Activated naive CD8-positive, alpha-beta T cell treated with anti-CD3 and anti-CD28 coated beads, Interleukin-2, amount 50 U/mL, for 16 hours (primary cell): ENCODE measurements at regions not wholly inside any gene's neighbourhood (a gene's known extent, or its start where the extent isn't known, plus 50 kb on each side); places are given as distances from the start of the nearest gene placed in this dataset.
"Not testable (repeated sequence)": the region's sequence is repeated elsewhere in the genome, so short reads cannot be mapped to it uniquely, and the experiment has no call there.

Experiments
- DNase-seq: peaks from one replicate; pipeline ENCODE4 v3.0.0-alpha.2; 2020; ENCODE audit warnings: low read depth, low spot score

- DNase-seq = no peak
Observed at GRCh38 chr10:123270221-123270620, 116.0 kb downstream of the BUB3 start.

GRCh38 chr10:123270806-123271205 lies 116.6 kb downstream of the BUB3 start:
- no peak for DNase-seq

GRCh38 chr10:123272171-123272570 lies 118.0 kb downstream of the BUB3 start:
- no peak for DNase-seq

- DNase-seq = no peak
Observed at GRCh38 chr10:123274306-123275135, 120.3 kb downstream of the BUB3 start.

GRCh38 chr10:123275136-123275564 lies 120.9 kb downstream of the BUB3 start:
- no peak for DNase-seq

GRCh38 chr10:123278445-123278844 lies 124.2 kb downstream of the BUB3 start:
- DNase-seq = no peak

- not testable (repeated sequence) for DNase-seq
Observed at GRCh38 chr10:123283371-123283770, 129.2 kb downstream of the BUB3 start.

GRCh38 chr10:123284022-123284421 lies 129.8 kb downstream of the BUB3 start:
- no peak for DNase-seq

GRCh38 chr10:123287594-123288247 lies 133.5 kb downstream of the BUB3 start:
- no peak for DNase-seq

GRCh38 chr10:123289432-123289831 lies 135.2 kb downstream of the BUB3 start:
- no peak for DNase-seq

GRCh38 chr10:123294109-123294508 lies 139.9 kb downstream of the BUB3 start:
- DNase-seq = no peak

GRCh38 chr10:123294886-123295285 lies 140.7 kb downstream of the BUB3 start:
- no peak for DNase-seq

GRCh38 chr10:123295644-123296043 lies 141.4 kb downstream of the BUB3 start:
- no peak for DNase-seq

- no peak for DNase-seq
Observed at GRCh38 chr10:123297175-123297574, 143.0 kb downstream of the BUB3 start.

- DNase-seq = no peak
Observed at GRCh38 chr10:123298583-123298982, 144.4 kb downstream of the BUB3 start.

GRCh38 chr10:123299598-123299997 lies 145.4 kb downstream of the BUB3 start:
- no peak for DNase-seq

GRCh38 chr10:123301077-123301857 lies 147.1 kb downstream of the BUB3 start:
- DNase-seq = no peak

GRCh38 chr10:123303581-123304337 lies 149.6 kb downstream of the BUB3 start:
- DNase-seq = no peak

- DNase-seq = no peak
Observed at GRCh38 chr10:123305671-123306070, 151.5 kb downstream of the BUB3 start.

GRCh38 chr10:123306290-123306689 lies 152.1 kb downstream of the BUB3 start:
- DNase-seq = no peak

- DNase-seq = no peak
Observed at GRCh38 chr10:123309731-123310130, 155.5 kb downstream of the BUB3 start.

- no peak for DNase-seq
Observed at GRCh38 chr10:123316776-123317175, 162.6 kb downstream of the BUB3 start.
